Stimulated activated CD4-positive, alpha-beta T cell treated with anti-CD3 and anti-CD28 coated beads, Interleukin-4, amount 100 ng/mL, for 48 hours (primary cell): ENCODE measurements at regions not wholly inside any gene's neighbourhood (a gene's known extent, or its start where the extent isn't known, plus 50 kb on each side); places are given as distances from the start of the nearest gene placed in this dataset.

ENCODE experiments used
- DNase-seq, 2 donors: peaks; one replicate each; pipeline ENCODE4 v3.0.0-alpha.2; 2020; ENCODE audit warnings: low read depth in 2 of 2

GRCh38 chr1:87682565-87682964 lies 353.9 kb downstream of the LMO4 start:
- no peak for DNase-seq

GRCh38 chr1:87683196-87683956 lies 354.7 kb downstream of the LMO4 start:
- DNase-seq, result no peak

GRCh38 chr1:87684194-87684593 lies 355.5 kb downstream of the LMO4 start:
- DNase-seq, result no peak

- DNase-seq, result no peak
Measured at GRCh38 chr1:87684713-87685205, 356.1 kb downstream of the LMO4 start.

- DNase-seq, result no peak
Measured at GRCh38 chr1:87685311-87686135, 356.8 kb downstream of the LMO4 start.

GRCh38 chr1:87686136-87686495 lies 357.4 kb downstream of the LMO4 start:
- DNase-seq, result no peak

- no peak for DNase-seq
Measured at GRCh38 chr1:87686671-87687070, 358.0 kb downstream of the LMO4 start.

- no peak for DNase-seq
Measured at GRCh38 chr1:87688136-87688535, 359.5 kb downstream of the LMO4 start.

- DNase-seq, result no peak
Measured at GRCh38 chr1:87689487-87689886, 360.8 kb downstream of the LMO4 start.

GRCh38 chr1:87696483-87696882 lies 367.8 kb downstream of the LMO4 start:
- DNase-seq, result no peak

- DNase-seq, result no peak
Measured at GRCh38 chr1:87702455-87702854, 373.8 kb downstream of the LMO4 start.

GRCh38 chr1:87705233-87705632 lies 376.6 kb downstream of the LMO4 start:
- no peak for DNase-seq

GRCh38 chr1:87706203-87706602 lies 377.5 kb downstream of the LMO4 start:
- no peak for DNase-seq

GRCh38 chr1:87706779-87707228 lies 378.1 kb downstream of the LMO4 start:
- no peak for DNase-seq

GRCh38 chr1:87707411-87707810 lies 378.7 kb downstream of the LMO4 start:
- no peak for DNase-seq

- DNase-seq, result no peak
Measured at GRCh38 chr1:87712261-87713010, 383.8 kb downstream of the LMO4 start.

- no peak for DNase-seq
Measured at GRCh38 chr1:87714278-87714677, 385.6 kb downstream of the LMO4 start.

GRCh38 chr1:87715052-87715451 lies 386.4 kb downstream of the LMO4 start:
- DNase-seq, result no peak

- no peak for DNase-seq
Measured at GRCh38 chr1:87715471-87715870, 386.8 kb downstream of the LMO4 start.

GRCh38 chr1:87717157-87717670 lies 388.5 kb downstream of the LMO4 start:
- DNase-seq, result no peak

- DNase-seq, result no peak
Measured at GRCh38 chr1:87718241-87718950, 389.7 kb downstream of the LMO4 start.
